DND-41 (cell line): ENCODE measurements at regions not wholly inside any gene's neighbourhood (a gene's known extent, or its start where the extent isn't known, plus 50 kb on each side); places are given as distances from the start of the nearest gene placed in this dataset.
"Not testable (repeated sequence)": the region's sequence is repeated elsewhere in the genome, so short reads cannot be mapped to it uniquely, and the experiment has no call there.

Experiments
- ATAC-seq: fragments of 200-7000 bp; cut with Tn5 transposase; 3 replicates; pipeline ENCODE4 v1.9.1; 2021; ENCODE audit warnings: low read depth; ENCODE audit not compliant: insufficient read depth
- DNase-seq: peaks from one replicate; pipeline ENCODE4 v3.0.0-alpha.2; 2020
- H2AFZ ChIP-seq: 2 replicates; pipeline ENCODE4 v1.6.0; 2012; ENCODE audit warnings: low read depth, low read length
- H3K27ac ChIP-seq: 2 replicates; pipeline ENCODE4 v1.5.1; 2012; ENCODE audit warnings: low read length, inconsistent platforms
- H3K27me3 ChIP-seq: fragments of 200-600 bp; sonication (generic); 2 replicates; pipeline ENCODE4 v1.6.0; 2012; ENCODE audit warnings: low read length, mild to moderate bottlenecking, inconsistent platforms; ENCODE audit not compliant: insufficient read depth, poor library complexity
- H3K36me3 ChIP-seq: 2 replicates; pipeline ENCODE4 v1.5.1; 2012; ENCODE audit warnings: low read length, inconsistent platforms; ENCODE audit not compliant: insufficient read depth
- H3K4me1 ChIP-seq: 2 replicates; pipeline ENCODE4 v1.5.1; 2012; ENCODE audit warnings: mild to moderate bottlenecking, low read length; ENCODE audit not compliant: insufficient read depth
- H3K4me2 ChIP-seq: 2 replicates; pipeline ENCODE4 v1.6.0; 2012; ENCODE audit warnings: mild to moderate bottlenecking, moderate library complexity, low read length, inconsistent platforms; ENCODE audit not compliant: insufficient read depth
- H3K4me3 ChIP-seq, 2 experiments: fragments of 200-600 bp in 1 of 2; shearing (Covaris generic) in 1 of 2; 2 replicates each; pipeline ENCODE4 v1.5.1; 2012 to 2016; ENCODE audit warnings: inconsistent platforms in 2 of 2, low read length in 2 of 2, mild to moderate bottlenecking in 2 of 2, low read depth in 1 of 2, moderate library complexity in 1 of 2
- H3K79me2 ChIP-seq: 2 replicates; pipeline ENCODE4 v1.6.0; 2012; ENCODE audit warnings: low read length, inconsistent platforms; ENCODE audit not compliant: insufficient read depth
- H3K9ac ChIP-seq: 2 replicates; pipeline ENCODE4 v1.6.0; 2012; ENCODE audit warnings: low read depth, mild to moderate bottlenecking, inconsistent platforms, low read length, moderate library complexity
- H3K9me3 ChIP-seq: 2 replicates; pipeline ENCODE4 v1.5.1; 2012; ENCODE audit warnings: low read length, moderate library complexity, mild to moderate bottlenecking, inconsistent platforms; ENCODE audit not compliant: insufficient read depth, severe bottlenecking
- H4K20me1 ChIP-seq: 2 replicates; pipeline ENCODE4 v1.6.0; 2012; ENCODE audit warnings: low read length; ENCODE audit not compliant: insufficient read depth
- CTCF ChIP-seq: IDR thresholded peaks from 2 replicates; pipeline ENCODE4 v1.5.1; 2012; ENCODE audit warnings: borderline replicate concordance, low read length, moderate library complexity, mild to moderate bottlenecking; ENCODE audit not compliant: poor library complexity, severe bottlenecking; ENCODE audit errors: extremely low read depth
- EZH2 ChIP-seq: IDR thresholded peaks from 3 replicates; pipeline ENCODE4 v1.6.1; 2012; ENCODE audit warnings: borderline replicate concordance, low read depth, mild to moderate bottlenecking, moderate library complexity, low read length, inconsistent platforms; ENCODE audit not compliant: severe bottlenecking

GRCh38 chr10:118892255-118892654, 137.3 kb upstream of the NANOS1 start:
- no peaks in the 10 kb centered on the region for H4K20me1 ChIP-seq
- no peaks in the 10 kb centered on the region for H3K9me3 ChIP-seq
- H3K79me2 ChIP-seq, result no peaks in the 10 kb centered on the region
- DNase-seq (no peak), ATAC-seq (no peak)
- no peak overlapping the region for H3K4me2 ChIP-seq
- TF ChIP-seq EZH2, result no peak
- no peak for TF ChIP-seq CTCF
- no peaks in the 10 kb centered on the region for H3K4me1 ChIP-seq
- H2AFZ ChIP-seq, result no peak overlapping the region
- no peaks in the 10 kb centered on the region for H3K36me3 ChIP-seq
- H3K9ac ChIP-seq, result no peak overlapping the region
- H3K4me3 ChIP-seq, result no peak overlapping the region
- no peaks in the 10 kb centered on the region for H3K27me3 ChIP-seq
- no peak overlapping the region for H3K27ac ChIP-seq

- H3K4me3 ChIP-seq, H3K79me2 ChIP-seq, H3K4me1 ChIP-seq, H3K27ac ChIP-seq, H3K4me2 ChIP-seq, ATAC-seq, H3K36me3 ChIP-seq, DNase-seq, H2AFZ ChIP-seq, H3K27me3 ChIP-seq, H3K9ac ChIP-seq, H4K20me1 ChIP-seq, H3K9me3 ChIP-seq: not testable (repeated sequence)
These were observed 134.6 kb upstream of the NANOS1 start for GRCh38 chr10:118894891-118895290.

- DNase-seq (no peak), ATAC-seq (no peak)
- Histone ChIP-seq H3K4me1 (no peaks in the 10 kb centered on the region), H3K9me3 (peaks cover 4% of the 10 kb centered on the region), H2AFZ (no peak overlapping the region), H3K36me3 (no peaks in the 10 kb centered on the region), H3K4me2 (no peak overlapping the region), H3K27me3 (no peaks in the 10 kb centered on the region), H3K27ac (no peak overlapping the region), H3K4me3 (no peak overlapping the region), H3K79me2 (no peaks in the 10 kb centered on the region), H4K20me1 (no peaks in the 10 kb centered on the region), H3K9ac (no peak overlapping the region)
- TF ChIP-seq CTCF (no peak), EZH2 (no peak)
These were observed 128.9 kb upstream of the NANOS1 start for GRCh38 chr10:118900617-118901016.

GRCh38 chr10:118901380-118901779, 128.1 kb upstream of the NANOS1 start:
- ATAC-seq (no peak), DNase-seq (no peak)
- Histone ChIP-seq H3K4me2 (no peak overlapping the region), H3K4me3 (no peak overlapping the region), H3K36me3 (no peaks in the 10 kb centered on the region), H3K27me3 (no peaks in the 10 kb centered on the region), H3K79me2 (no peaks in the 10 kb centered on the region), H3K4me1 (no peaks in the 10 kb centered on the region), H4K20me1 (no peaks in the 10 kb centered on the region), H3K9ac (no peak overlapping the region), H3K9me3 (peaks cover 4% of the 10 kb centered on the region), H2AFZ (no peak overlapping the region), H3K27ac (no peak overlapping the region)
- TF ChIP-seq CTCF, result no peak
- TF ChIP-seq EZH2, result no peak
